HCT116 (cell line): ENCODE measurements at regions not wholly inside any gene's neighbourhood (a gene's known extent, or its start where the extent isn't known, plus 50 kb on each side); places are given as distances from the start of the nearest gene placed in this dataset.
"Not testable (repeated sequence)": the region's sequence is repeated elsewhere in the genome, so short reads cannot be mapped to it uniquely, and the experiment has no call there.

Experiments
- ATAC-seq: fragments of 200-7000 bp; cut with Tn5 transposase; 2 replicates; pipeline ENCODE4 v1.9.1; 2020; ENCODE audit warnings: mild to moderate bottlenecking, moderate library complexity
- BruUV-seq: library from RNA; stranded (reverse); fragments of 400-500 nt; replicated peaks from 2 replicates; lab custom pipeline; 2021; lab: Mats Ljungman, UMichigan
- CTCF ChIA-PET: fragments of 300-600 bp; sonication (Branson Sonifier 250); formaldehyde crosslinking; loops from one replicate; lab custom pipeline; 2021; ENCODE audit warnings: antibody characterized with exemption; lab: Charles Lee
- POLR2A ChIA-PET: fragments of 300-600, 350-600 bp; sonication (Branson Sonifier 250); formaldehyde crosslinking; loops from one replicate; lab custom pipeline; 2021; ENCODE audit warnings: antibody characterized with exemption; lab: Charles Lee
- RAD21 ChIA-PET, 2 experiments: fragments of 300-600 bp; sonication (Branson Sonifier 250); formaldehyde crosslinking; loops; one replicate each; lab custom pipeline; 2023; ENCODE audit warnings: low total read pairs in 2 of 2; ENCODE audit not compliant: uncharacterized antibody in 2 of 2, unreplicated experiment in 2 of 2, low non-redundant PET in 1 of 2; lab: Charles Lee
- DNase-seq: peaks from one replicate; pipeline ENCODE4 v3.0.0-alpha.2; 2010; ENCODE audit warnings: low read depth, low spot score
- H2AFZ ChIP-seq: fragments of 200-600 bp; shearing (Covaris generic), sonication (generic); 2 replicates; pipeline ENCODE4 v1.6.1; 2017; ENCODE audit warnings: low read depth, mixed run types, mixed read lengths, antibody characterized with exemption, low read length; ENCODE audit not compliant: poor library complexity, severe bottlenecking
- H3K27ac ChIP-seq: 2 replicates; pipeline ENCODE4 v1.5.1; 2012; ENCODE audit warnings: low read depth, low read length
- H3K27me3 ChIP-seq: fragments of 200-600 bp; sonication (generic); 2 replicates; pipeline ENCODE4 v1.6.1; 2016; ENCODE audit warnings: mixed run types, low read length, mixed read lengths; ENCODE audit not compliant: insufficient read depth
- H3K36me3 ChIP-seq, 2 experiments: fragments of 200-500 bp in 1 of 2; fragments of 200-600 bp in 1 of 2; sonication (Bioruptor generic) in 1 of 2; sonication (generic) in 1 of 2; 2 replicates each; pipeline versions ENCODE4 v1.5.1 to v1.6.1; 2014 to 2016; ENCODE audit warnings: low read length in 2 of 2, inconsistent platforms in 1 of 2, mixed read lengths in 1 of 2, mixed run types in 1 of 2; ENCODE audit not compliant: insufficient read depth in 2 of 2, control insufficient read depth in 1 of 2
- H3K4me1 ChIP-seq, 2 experiments: fragments of 200-600 bp in 1 of 2; sonication (generic) in 1 of 2; 2 replicates each; pipeline versions ENCODE4 v1.5.1 to v1.6.1; 2012 to 2017; ENCODE audit warnings: low read length in 2 of 2, inconsistent platforms in 1 of 2, mild to moderate bottlenecking in 1 of 2, mixed read lengths in 1 of 2, mixed run types in 1 of 2, moderate library complexity in 1 of 2; ENCODE audit not compliant: insufficient read depth in 2 of 2, control insufficient read depth in 1 of 2
- H3K4me2 ChIP-seq: fragments of 200-600 bp; sonication (generic); 2 replicates; pipeline ENCODE4 v1.6.1; 2017; ENCODE audit warnings: mixed run types, low read length, mixed read lengths
- H3K4me3 ChIP-seq, 2 experiments: fragments of 200-600 bp in 1 of 2; sonication (generic) in 1 of 2; replicated peaks in 1 of 2; 2 replicates each; pipeline ENCODE4 v1.5.1; 2011 to 2016; ENCODE audit warnings: low read length in 2 of 2, control low read depth in 1 of 2, low read depth in 1 of 2, mild to moderate bottlenecking in 1 of 2, mixed read lengths in 1 of 2, mixed run types in 1 of 2
- H3K79me2 ChIP-seq: fragments of 200-600 bp; sonication (generic); 2 replicates; pipeline ENCODE4 v1.6.1; 2017; ENCODE audit warnings: mild to moderate bottlenecking, mixed run types, low read length, moderate library complexity, mixed read lengths; ENCODE audit not compliant: insufficient read depth
- H3K9ac ChIP-seq: fragments of 200-600 bp; sonication (generic); 2 replicates; pipeline ENCODE4 v1.6.1; 2016; ENCODE audit warnings: low read length, mixed read lengths
- H3K9me2 ChIP-seq: fragments of 200-600 bp; sonication (generic), shearing (Covaris generic); 2 replicates; pipeline ENCODE4 v1.6.1; 2017; ENCODE audit warnings: mixed run types, mild to moderate bottlenecking, moderate library complexity; ENCODE audit not compliant: insufficient read depth
- H3K9me3 ChIP-seq, 2 experiments: fragments of 200-500 bp in 1 of 2; fragments of 200-600 bp in 1 of 2; sonication (Bioruptor generic) in 1 of 2; sonication (generic) in 1 of 2; 2 replicates each; pipeline ENCODE4 v1.6.1; 2014 to 2017; ENCODE audit warnings: low read length in 2 of 2, mixed read lengths in 2 of 2, inconsistent platforms in 1 of 2, low read depth in 1 of 2, mild to moderate bottlenecking in 1 of 2, mixed run types in 1 of 2, moderate library complexity in 1 of 2; ENCODE audit not compliant: control insufficient read depth in 1 of 2, insufficient read depth in 1 of 2
- H4K20me1 ChIP-seq: fragments of 200-600 bp; sonication (generic), shearing (Covaris generic); 2 replicates; pipeline ENCODE4 v1.6.1; 2017; ENCODE audit warnings: mixed run types, mild to moderate bottlenecking, moderate library complexity; ENCODE audit not compliant: insufficient read depth
- CEBPB ChIP-seq: IDR thresholded peaks from 2 replicates; pipeline ENCODE4 v1.6.1; 2012; ENCODE audit warnings: low read depth
- EZH2phosphoT487 ChIP-seq: fragments of 200-600 bp; IDR thresholded peaks from 2 replicates; pipeline ENCODE4 v1.6.1; 2018; ENCODE audit warnings: antibody characterized with exemption, borderline replicate concordance
- POLR2AphosphoS5 ChIP-seq: IDR thresholded peaks from 2 replicates; pipeline ENCODE4 v1.6.1; 2011; ENCODE audit warnings: mild to moderate bottlenecking, low read depth, low read length, moderate library complexity
- YY1 ChIP-seq: IDR thresholded peaks from 2 replicates; pipeline ENCODE4 v1.6.1; 2011; ENCODE audit warnings: low read length, low read depth, moderate library complexity, mild to moderate bottlenecking; ENCODE audit not compliant: insufficient replicate concordance; ENCODE audit errors: extremely low read depth
- ZFX ChIP-seq: fragments of 450-650 bp; IDR thresholded peaks from 2 replicates; pipeline ENCODE4 v1.6.1; 2017
- ZNF274 ChIP-seq: fragments of 200-500 bp; sonication (Bioruptor generic); IDR thresholded peaks from 2 replicates; pipeline ENCODE4 v1.6.1; 2014; ENCODE audit warnings: mild to moderate bottlenecking, low read depth, low read length, inconsistent platforms
- intact Hi-C: fragments of 100-400 bp; cut with micrococcal nuclease; formaldehyde crosslinking; loops from 2 replicates; pipeline ENCODE4 v1.10.0; 2022

DNA sequence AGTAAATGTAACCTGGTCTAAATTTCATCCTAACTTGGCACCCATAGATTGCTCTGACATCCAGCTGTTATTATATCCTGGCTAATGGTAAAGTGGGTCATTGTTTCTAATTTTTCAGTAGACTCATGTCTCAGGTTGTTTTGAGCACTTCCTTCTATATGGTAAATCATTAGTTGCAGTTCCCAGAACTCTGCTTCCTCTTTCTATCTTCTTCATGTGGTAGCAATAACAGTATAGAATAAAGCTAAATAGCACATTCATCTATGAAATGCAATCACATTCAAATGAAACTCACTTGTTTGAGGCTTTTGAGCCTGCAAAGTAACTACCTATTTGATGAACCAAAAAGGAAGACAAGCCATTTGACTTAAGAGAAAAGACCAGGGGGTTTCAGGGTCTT, 65.1 kb upstream of the GZMB start:
- H3K9me2 ChIP-seq: no peaks in the 10 kb centered on the region
- POLR2A ChIA-PET: no interaction called here
- RAD21 ChIA-PET: no interaction called here
- intact Hi-C loops: no loop called here
- no peak for TF ChIP-seq ZFX
- TF ChIP-seq CEBPB: no peak
- no peak for TF ChIP-seq EZH2phosphoT487
- TF ChIP-seq YY1: no peak
- TF ChIP-seq POLR2AphosphoS5: no peak
- TF ChIP-seq ZNF274: no peak
- CTCF ChIA-PET: no interaction called here
- BruUV-seq: no TSS peak
- H3K79me2 ChIP-seq: no peaks in the 10 kb centered on the region
- DNase-seq (no peak), ATAC-seq (no peak)
- H3K4me1 ChIP-seq: no peaks in the 10 kb centered on the region
- peaks cover 0 to 9% of the 10 kb centered on the region in 2 experiments; a peak in 1 of 4 replicates for H3K9me3 ChIP-seq
- no peak overlapping the region for H3K27ac ChIP-seq
- H2AFZ ChIP-seq: no peak overlapping the region
- H3K4me2 ChIP-seq: no peak overlapping the region
- no peak overlapping the region for H3K4me3 ChIP-seq
- no peak overlapping the region for H3K9ac ChIP-seq
- H4K20me1 ChIP-seq: no peaks in the 10 kb centered on the region
- H3K27me3 ChIP-seq: no peaks in the 10 kb centered on the region
- H3K36me3 ChIP-seq: no peaks in the 10 kb centered on the region

GRCh38 chr14:24696280-24696920, 62.4 kb upstream of the GZMB start:
- H3K79me2 ChIP-seq, H3K9me2 ChIP-seq, H3K9ac ChIP-seq, intact Hi-C loops, H3K27ac ChIP-seq, H3K4me1 ChIP-seq, H3K27me3 ChIP-seq, RAD21 ChIA-PET, H2AFZ ChIP-seq, H3K36me3 ChIP-seq, H4K20me1 ChIP-seq, DNase-seq, CTCF ChIA-PET, H3K4me3 ChIP-seq, POLR2A ChIA-PET, H3K4me2 ChIP-seq, BruUV-seq, H3K9me3 ChIP-seq, ATAC-seq: not testable (repeated sequence)
